B cell (primary cell): ENCODE measurements at regions not wholly inside any gene's neighbourhood (a gene's known extent, or its start where the extent isn't known, plus 50 kb on each side); places are given as distances from the start of the nearest gene placed in this dataset.

Source experiments
- ATAC-seq: fragments of 200-7000 bp; cut with Tn5 transposase; one replicate; pipeline ENCODE4 v1.10.0; 2021; ENCODE audit warnings: low read depth, mild to moderate bottlenecking, moderate number of reproducible peaks, moderate library complexity
- CTCF ChIA-PET: fragments of 350-600 bp; sonication (Branson Sonifier 250); formaldehyde crosslinking; loops from one replicate; lab custom pipeline; 2021; ENCODE audit warnings: antibody characterized with exemption, inconsistent platforms; lab: Charles Lee
- POLR2A ChIA-PET: fragments of 350-600 bp; sonication (Branson Sonifier 250); formaldehyde crosslinking; loops from one replicate; lab custom pipeline; 2021; ENCODE audit warnings: antibody characterized with exemption; lab: Charles Lee
- DNase-seq: peaks from one replicate; pipeline ENCODE4 v3.0.0; 2013
- H2AFZ ChIP-seq: 2 replicates; pipeline ENCODE4 v1.6.1; 2012; ENCODE audit warnings: mild to moderate bottlenecking, low read depth, low read length; ENCODE audit not compliant: insufficient read depth, poor library complexity, severe bottlenecking
- H3K27ac ChIP-seq, 2 donors: 1 replicate in 1 of 2; 2 replicates in 1 of 2; pipeline ENCODE4 v1.5.1; 2012 to 2013; ENCODE audit warnings: low read length in 2 of 2, mild to moderate bottlenecking in 2 of 2, moderate library complexity in 1 of 2
- H3K27me3 ChIP-seq, 4 experiments: fragments of 200-600 bp in 1 of 4; sonication (generic) in 1 of 4; replicated peaks in 1 of 4; 1 replicate in 2 of 4; 2 replicates in 2 of 4; pipeline versions ENCODE4 v1.6.1 to v1.7.0; 2013 to 2016; ENCODE audit warnings: low read length in 3 of 4, mild to moderate bottlenecking in 2 of 4, mixed read lengths in 1 of 4, moderate library complexity in 1 of 4; ENCODE audit not compliant: insufficient read depth in 4 of 4, control insufficient read depth in 3 of 4; ENCODE audit errors: control extremely low read depth in 1 of 4
- H3K36me3 ChIP-seq, 2 experiments: replicated peaks in 1 of 2; 1 replicate in 1 of 2; 2 replicates in 1 of 2; pipeline versions ENCODE4 v1.6.1 to v1.7.1; 2013; ENCODE audit warnings: low read length in 1 of 2; ENCODE audit not compliant: insufficient read depth in 2 of 2, control insufficient read depth in 1 of 2; ENCODE audit errors: control extremely low read depth in 1 of 2, extremely low read depth in 1 of 2
- H3K4me1 ChIP-seq, 2 donors: fragments of 200-600 bp in 1 of 2; sonication (generic) in 1 of 2; 1 replicate in 1 of 2; 2 replicates in 1 of 2; pipeline versions ENCODE4 v1.5.1 to v1.6.1; 2013 to 2017; ENCODE audit warnings: low read length in 2 of 2; ENCODE audit not compliant: control insufficient read depth in 2 of 2, insufficient read depth in 2 of 2
- H3K4me2 ChIP-seq: replicated peaks from 2 replicates; pipeline ENCODE3; 2012; ENCODE audit warnings: mild to moderate bottlenecking, low read depth, low read length; ENCODE audit not compliant: poor library complexity, severe bottlenecking
- H3K4me3 ChIP-seq, 5 experiments: fragments of 200-600 bp in 1 of 5; sonication (generic) in 1 of 5; 1 replicate in 3 of 5; 2 replicates in 2 of 5; pipeline versions ENCODE4 v1.5.1 to v1.7.0; 2011 to 2016; ENCODE audit warnings: low read length in 4 of 5, mild to moderate bottlenecking in 4 of 5, low read depth in 2 of 5, control low read depth in 1 of 5, moderate library complexity in 1 of 5; ENCODE audit not compliant: insufficient read depth in 1 of 5; ENCODE audit errors: control extremely low read depth in 1 of 5, extremely low read depth in 1 of 5
- H3K79me2 ChIP-seq: fragments of 200-600 bp; sonication (generic); one replicate; pipeline ENCODE4 v1.6.0; 2016; ENCODE audit warnings: low read length; ENCODE audit not compliant: control insufficient read depth, insufficient read depth
- H3K9ac ChIP-seq: fragments of 200-600 bp; sonication (generic); 2 replicates; pipeline ENCODE4 v1.6.1; 2017; ENCODE audit warnings: mild to moderate bottlenecking, low read length, moderate library complexity
- H3K9me3 ChIP-seq, 3 donors: one replicate each; pipeline versions ENCODE4 v1.6.1 to v1.7.1; 2013; ENCODE audit warnings: low read length in 2 of 3; ENCODE audit not compliant: control insufficient read depth in 2 of 3, insufficient read depth in 1 of 3; ENCODE audit errors: control extremely low read depth in 1 of 3
- H4K20me1 ChIP-seq: 2 replicates; pipeline ENCODE4 v1.6.0; 2012; ENCODE audit warnings: mild to moderate bottlenecking, low read length; ENCODE audit not compliant: insufficient read depth, control insufficient read depth, poor library complexity, severe bottlenecking
- H3K27ac Mint-ChIP-seq: one replicate; pipeline ENCODE4 v1.8.0; 2021; ENCODE audit warnings: mixed read lengths
- H3K27me3 Mint-ChIP-seq: one replicate; pipeline ENCODE4 v1.8.0; 2021; ENCODE audit warnings: mixed read lengths
- H3K4me1 Mint-ChIP-seq: one replicate; pipeline ENCODE4 v1.8.0; 2021; ENCODE audit warnings: mixed read lengths
- H3K4me3 Mint-ChIP-seq: one replicate; pipeline ENCODE4 v1.8.0; 2021; ENCODE audit warnings: mixed read lengths
- H3K9me3 Mint-ChIP-seq: one replicate; pipeline ENCODE4 v1.8.0; 2022; ENCODE audit warnings: mixed read lengths; ENCODE audit not compliant: insufficient read depth
- EZH2 ChIP-seq: IDR thresholded peaks from 2 replicates; pipeline ENCODE4 v1.6.1; 2012; ENCODE audit warnings: borderline replicate concordance, low read depth, mild to moderate bottlenecking, moderate library complexity, low read length; ENCODE audit not compliant: insufficient read depth, poor library complexity, severe bottlenecking
- WGBS: methylation state at CpG from one replicate; pipeline ENCODE4 v1.1.5; 2013; ENCODE audit warnings: missing lambda C conversion rate; ENCODE audit not compliant: insufficient coverage; 5-methylcytosine and 5-hydroxymethylcytosine counted together
- intact Hi-C: fragments of 100-400 bp; cut with micrococcal nuclease; formaldehyde crosslinking; loops from one replicate; pipeline ENCODE4 v1.10.0; 2022
- TF ChIP-seq, protein P1 (sequence below): fragments of 200-600 bp; IDR thresholded peaks from one replicate; pipeline ENCODE4 v1.8.0; 2022; ENCODE audit warnings: antibody characterized with exemption, mild to moderate bottlenecking

DNA sequence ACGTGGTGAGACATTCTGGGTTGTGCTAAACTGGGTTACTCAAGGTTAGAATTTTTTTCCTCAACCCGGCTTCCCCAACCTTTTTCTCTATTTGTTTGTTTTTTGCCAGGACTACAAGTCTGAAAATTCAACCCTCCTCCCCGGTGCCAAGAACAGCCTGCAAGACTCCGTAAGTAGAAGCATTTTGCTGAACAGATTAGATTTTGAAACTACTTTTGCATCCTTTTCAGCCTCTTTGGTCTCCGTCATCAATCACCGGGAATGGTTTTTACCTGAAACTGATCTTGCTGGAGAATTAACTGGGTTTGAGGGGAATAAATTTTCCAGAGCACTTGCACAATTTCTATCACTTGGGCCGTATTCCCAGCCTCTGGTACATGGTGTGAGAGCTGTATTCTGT lies 501.2 kb upstream of the EEF2KMT start:
- ATAC-seq (no peak), DNase-seq (no peak)
- H3K79me2 ChIP-seq, result no peaks in the 10 kb centered on the region
- Mint-ChIP-seq H3K4me3 (no peak overlapping the region), H3K4me1 (no peaks in the 10 kb centered on the region), H3K27ac (no peak overlapping the region), H3K27me3 (no peaks in the 10 kb centered on the region), H3K9me3 (peaks cover 15% of the 10 kb centered on the region)
- H3K27me3 ChIP-seq, result no peaks in the 10 kb centered on the region
- no peaks in the 10 kb centered on the region for H3K36me3 ChIP-seq
- H3K4me3 ChIP-seq, result no peak overlapping the region
- H3K4me2 ChIP-seq, result no peak overlapping the region
- no peak overlapping the region for H2AFZ ChIP-seq
- ChIA-PET POLR2A (no interaction called here), CTCF (no interaction called here)
- H4K20me1 ChIP-seq, result no peaks in the 10 kb centered on the region
- no peak overlapping the region for H3K27ac ChIP-seq
- whole genome bisulfite sequencing, result 75% methylated on average over 2 of the region's 7 CpGs
- H3K4me1 ChIP-seq, result no peaks in the 10 kb centered on the region
- TF ChIP-seq, protein P1, sequence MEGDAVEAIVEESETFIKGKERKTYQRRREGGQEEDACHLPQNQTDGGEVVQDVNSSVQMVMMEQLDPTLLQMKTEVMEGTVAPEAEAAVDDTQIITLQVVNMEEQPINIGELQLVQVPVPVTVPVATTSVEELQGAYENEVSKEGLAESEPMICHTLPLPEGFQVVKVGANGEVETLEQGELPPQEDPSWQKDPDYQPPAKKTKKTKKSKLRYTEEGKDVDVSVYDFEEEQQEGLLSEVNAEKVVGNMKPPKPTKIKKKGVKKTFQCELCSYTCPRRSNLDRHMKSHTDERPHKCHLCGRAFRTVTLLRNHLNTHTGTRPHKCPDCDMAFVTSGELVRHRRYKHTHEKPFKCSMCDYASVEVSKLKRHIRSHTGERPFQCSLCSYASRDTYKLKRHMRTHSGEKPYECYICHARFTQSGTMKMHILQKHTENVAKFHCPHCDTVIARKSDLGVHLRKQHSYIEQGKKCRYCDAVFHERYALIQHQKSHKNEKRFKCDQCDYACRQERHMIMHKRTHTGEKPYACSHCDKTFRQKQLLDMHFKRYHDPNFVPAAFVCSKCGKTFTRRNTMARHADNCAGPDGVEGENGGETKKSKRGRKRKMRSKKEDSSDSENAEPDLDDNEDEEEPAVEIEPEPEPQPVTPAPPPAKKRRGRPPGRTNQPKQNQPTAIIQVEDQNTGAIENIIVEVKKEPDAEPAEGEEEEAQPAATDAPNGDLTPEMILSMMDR, result no peak
- no peak for TF ChIP-seq EZH2
- H3K9me3 ChIP-seq, result peaks cover 0 to 12% (median 0%) of the 10 kb centered on the region in 3 donors
- H3K9ac ChIP-seq, result no peak overlapping the region
- intact Hi-C loops, result no loop called here

DNA sequence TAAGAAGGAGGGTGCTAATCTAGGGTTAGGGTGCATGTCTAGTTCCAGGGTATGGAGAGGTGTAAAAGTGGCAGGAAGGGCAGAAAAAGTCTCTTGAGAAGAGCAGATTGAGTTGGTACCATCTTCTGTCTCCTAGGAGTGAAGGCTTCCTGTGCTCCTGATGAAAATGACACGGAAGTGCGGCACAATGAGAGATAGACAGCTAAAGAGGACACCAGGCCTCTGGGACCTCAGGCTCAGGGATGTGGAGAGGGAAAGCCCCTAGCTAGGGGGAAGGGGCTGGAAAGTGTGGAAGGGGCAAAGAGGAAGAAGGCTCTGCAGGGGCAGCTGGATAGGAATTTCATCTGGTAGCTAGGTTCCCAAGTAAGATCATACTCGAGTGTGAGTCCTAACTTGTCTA lies 498.3 kb upstream of the EEF2KMT start:
- Histone ChIP-seq H3K9ac (no peak overlapping the region), H3K27me3 (no peaks in the 10 kb centered on the region), H3K4me1 (no peaks in the 10 kb centered on the region), H3K4me3 (no peak overlapping the region), H2AFZ (no peak overlapping the region), H3K79me2 (no peaks in the 10 kb centered on the region), H4K20me1 (no peaks in the 10 kb centered on the region), H3K9me3 (peaks cover 0 to 11% (median 0%) of the 10 kb centered on the region in 3 donors), H3K36me3 (no peaks in the 10 kb centered on the region), H3K4me2 (no peak overlapping the region), H3K27ac (no peak overlapping the region)
- Mint-ChIP-seq H3K4me1 (no peaks in the 10 kb centered on the region), H3K9me3 (peaks cover 4% of the 10 kb centered on the region), H3K27ac (no peak overlapping the region), H3K4me3 (no peak overlapping the region), H3K27me3 (no peaks in the 10 kb centered on the region)
- ATAC-seq, result no peak
- ChIA-PET CTCF (no interaction called here), POLR2A (no interaction called here)
- intact Hi-C loops, result no loop called here
- TF ChIP-seq, protein P1, result no peak
- no peak for TF ChIP-seq EZH2
- 100% methylated on average over 2 of the region's 3 CpGs for WGBS
- no peak for DNase-seq
